C4-2B (cell line): ENCODE measurements at regions not wholly inside any gene's neighbourhood (a gene's known extent, or its start where the extent isn't known, plus 50 kb on each side); places are given as distances from the start of the nearest gene placed in this dataset.

Experiments used
- H3K27ac ChIP-seq: fragments of 450-650 bp; 2 replicates; pipeline ENCODE4 v1.5.1; 2017
- ZFX ChIP-seq: fragments of 450-650 bp; IDR thresholded peaks from 2 replicates; pipeline ENCODE4 v1.6.1; 2017
- TF ChIP-seq, protein P1 (sequence below): fragments of 450-650 bp; conservative IDR thresholded peaks from 2 replicates; pipeline ENCODE4 v1.5.1; 2017; ENCODE audit warnings: mild to moderate bottlenecking

GRCh38 chr21:24737296-24737850 is 869.9 kb downstream of the MRPL39 start:
- TF ChIP-seq, protein P1, sequence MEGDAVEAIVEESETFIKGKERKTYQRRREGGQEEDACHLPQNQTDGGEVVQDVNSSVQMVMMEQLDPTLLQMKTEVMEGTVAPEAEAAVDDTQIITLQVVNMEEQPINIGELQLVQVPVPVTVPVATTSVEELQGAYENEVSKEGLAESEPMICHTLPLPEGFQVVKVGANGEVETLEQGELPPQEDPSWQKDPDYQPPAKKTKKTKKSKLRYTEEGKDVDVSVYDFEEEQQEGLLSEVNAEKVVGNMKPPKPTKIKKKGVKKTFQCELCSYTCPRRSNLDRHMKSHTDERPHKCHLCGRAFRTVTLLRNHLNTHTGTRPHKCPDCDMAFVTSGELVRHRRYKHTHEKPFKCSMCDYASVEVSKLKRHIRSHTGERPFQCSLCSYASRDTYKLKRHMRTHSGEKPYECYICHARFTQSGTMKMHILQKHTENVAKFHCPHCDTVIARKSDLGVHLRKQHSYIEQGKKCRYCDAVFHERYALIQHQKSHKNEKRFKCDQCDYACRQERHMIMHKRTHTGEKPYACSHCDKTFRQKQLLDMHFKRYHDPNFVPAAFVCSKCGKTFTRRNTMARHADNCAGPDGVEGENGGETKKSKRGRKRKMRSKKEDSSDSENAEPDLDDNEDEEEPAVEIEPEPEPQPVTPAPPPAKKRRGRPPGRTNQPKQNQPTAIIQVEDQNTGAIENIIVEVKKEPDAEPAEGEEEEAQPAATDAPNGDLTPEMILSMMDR: no peak
- no peak for TF ChIP-seq ZFX
- no peak overlapping the region for H3K27ac ChIP-seq

- no peak for TF ChIP-seq ZFX
- TF ChIP-seq, protein P1: no peak
- no peak overlapping the region for H3K27ac ChIP-seq
Observed at GRCh38 chr21:24730661-24731060, 876.6 kb downstream of the MRPL39 start.

GRCh38 chr21:24729568-24729967 is 877.7 kb downstream of the MRPL39 start:
- TF ChIP-seq ZFX: no peak
- TF ChIP-seq, protein P1: no peak
- no peak overlapping the region for H3K27ac ChIP-seq

DNA sequence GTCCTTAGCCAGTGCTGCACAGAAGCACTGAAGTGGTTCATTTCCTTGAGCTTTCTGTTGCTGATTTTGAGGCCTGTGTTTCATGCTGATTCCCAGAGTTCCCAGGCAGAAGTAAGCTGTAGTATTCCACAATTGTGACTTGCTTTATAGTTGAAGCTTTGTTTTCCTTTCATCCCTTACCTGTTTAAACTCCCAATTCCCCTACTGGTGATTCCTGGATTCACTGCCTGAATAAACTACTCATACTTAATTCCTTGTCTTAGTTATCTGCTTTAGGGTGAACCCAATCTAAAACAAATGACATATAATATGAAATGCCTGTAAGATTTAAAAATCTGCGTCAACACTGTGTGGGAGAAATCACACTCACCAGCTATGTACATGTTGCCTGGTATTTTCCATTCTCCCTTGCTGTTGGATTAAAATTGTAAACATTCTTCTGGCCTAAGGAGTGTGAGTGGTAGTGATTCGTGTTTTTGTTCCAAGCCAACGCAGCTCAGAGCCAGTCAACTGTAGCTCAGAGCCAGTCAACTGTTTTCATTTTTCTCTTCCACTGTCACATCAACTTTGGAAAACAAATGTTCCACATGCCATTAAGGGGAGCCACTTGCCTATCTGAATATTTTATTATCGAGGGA is 879.4 kb downstream of the MRPL39 start:
- TF ChIP-seq, protein P1: no peak
- TF ChIP-seq ZFX: no peak
- H3K27ac ChIP-seq: no peak overlapping the region

DNA sequence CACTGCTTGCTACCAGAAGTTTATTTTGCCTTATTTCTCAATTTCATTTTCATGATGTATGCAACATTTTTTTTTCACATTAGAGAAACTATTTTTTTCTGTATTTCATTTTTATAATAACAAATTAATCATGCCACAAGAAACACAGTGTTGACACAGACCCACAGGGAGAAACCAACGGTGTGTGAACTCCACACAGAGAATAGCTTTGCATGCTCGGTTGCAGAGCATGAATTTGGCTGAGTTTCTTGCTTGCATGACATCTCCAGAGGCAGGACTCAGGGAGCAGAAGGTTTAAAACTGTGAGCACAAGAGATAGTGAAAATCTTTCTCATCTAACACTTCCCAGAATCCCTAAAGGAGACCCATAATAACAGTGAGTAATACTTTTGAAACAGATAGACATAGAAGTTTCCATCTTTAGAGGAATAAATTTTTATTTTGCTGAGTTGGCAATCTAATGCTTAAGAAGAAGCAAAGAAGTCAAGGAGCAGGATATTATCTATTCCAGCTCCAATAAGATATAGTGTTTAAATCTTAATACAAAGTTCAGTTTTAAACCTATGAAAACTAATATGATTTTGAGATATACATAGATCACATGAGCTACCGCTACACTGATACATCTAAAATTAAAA is 890.9 kb downstream of the MRPL39 start:
- TF ChIP-seq, protein P1: no peak
- TF ChIP-seq ZFX: no peak

GRCh38 chr21:24714646-24715200 is 892.6 kb downstream of the MRPL39 start:
- H3K27ac ChIP-seq: no peak overlapping the region

More for the DNA sequence above, 890.9 kb downstream of the MRPL39 start:
- no peak overlapping the region for H3K27ac ChIP-seq

More at GRCh38 chr21:24714646-24715200, 892.6 kb downstream of the MRPL39 start:
- TF ChIP-seq, protein P1: no peak
- TF ChIP-seq ZFX: no peak
